ENCODE measurements at regions not wholly inside any gene's neighbourhood (a gene's known extent, or its start where the extent isn't known, plus 50 kb on each side); places are given as distances from the start of the nearest gene placed in this dataset.
"Not testable (repeated sequence)": the region's sequence is repeated elsewhere in the genome, so short reads cannot be mapped to it uniquely, and the experiment has no call there.

GRCh38 chr1:70490153-70490552 lies 79.1 kb downstream of the CTH start:
- no peak for DNase-seq

- DNase-seq, result no peak
Observed at GRCh38 chr1:70495370-70495769, 84.3 kb downstream of the CTH start.

DNA sequence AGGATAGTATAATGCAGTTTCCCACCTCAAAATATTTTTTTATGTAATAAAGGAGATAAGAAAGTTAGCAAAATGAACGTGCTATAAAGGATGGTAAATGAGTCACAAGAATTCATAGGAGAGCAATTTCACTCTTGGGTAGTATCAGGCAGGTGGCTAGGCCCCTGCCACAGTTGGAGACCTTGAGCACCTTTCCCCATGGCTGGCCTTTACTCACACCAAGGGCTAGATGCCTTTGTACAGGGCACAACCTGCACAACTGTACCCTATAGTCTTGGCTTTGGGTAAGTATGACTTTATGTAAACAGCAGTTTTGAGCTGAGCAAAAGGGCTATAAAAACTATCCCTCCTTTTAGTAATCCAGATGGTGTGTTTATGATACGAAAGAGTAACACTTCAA lies 85.1 kb downstream of the CTH start:
- no peak for DNase-seq

GRCh38 chr1:70497152-70497551 lies 86.1 kb downstream of the CTH start:
- DNase-seq, result no peak

DNA sequence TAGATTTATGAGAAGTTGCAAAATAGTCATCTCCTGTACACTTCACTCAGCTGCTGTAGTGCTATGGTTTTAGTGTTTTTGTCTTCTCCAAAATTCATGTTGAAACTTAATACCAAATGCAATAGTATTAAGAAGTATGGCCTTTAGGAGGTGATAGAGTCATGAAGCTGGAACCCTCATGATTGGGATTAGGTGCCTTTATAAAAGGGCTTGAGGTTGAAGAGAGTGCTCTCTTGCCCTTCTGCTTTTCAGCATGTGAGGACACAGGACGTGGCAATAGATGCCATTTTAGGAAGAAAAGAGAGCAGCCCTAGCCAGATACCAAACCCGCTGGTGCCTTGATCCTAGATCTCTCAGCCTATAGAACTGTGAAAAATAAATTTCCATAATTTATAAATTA lies 87.6 kb downstream of the CTH start:
- DNase-seq, result no peak

DNA sequence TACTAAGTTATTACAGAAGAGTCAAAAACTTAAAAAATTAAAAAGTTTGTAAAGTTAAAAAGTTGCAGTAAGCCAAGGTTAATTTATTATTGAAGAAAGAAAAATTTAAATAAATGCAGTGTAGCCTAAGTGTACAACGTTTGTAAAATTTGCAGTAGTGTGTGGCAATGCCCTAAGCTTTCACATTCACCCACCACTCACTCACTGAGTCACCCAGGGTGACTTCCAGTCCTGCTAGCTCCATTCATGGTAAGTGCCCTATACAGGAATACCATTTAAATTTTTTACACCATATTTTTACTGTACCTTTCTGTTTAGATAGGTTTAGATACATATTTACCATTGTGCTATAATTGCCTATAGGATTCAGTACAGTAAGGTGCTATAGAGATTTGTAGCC lies 88.6 kb downstream of the CTH start:
- DNase-seq, result no peak

DNA sequence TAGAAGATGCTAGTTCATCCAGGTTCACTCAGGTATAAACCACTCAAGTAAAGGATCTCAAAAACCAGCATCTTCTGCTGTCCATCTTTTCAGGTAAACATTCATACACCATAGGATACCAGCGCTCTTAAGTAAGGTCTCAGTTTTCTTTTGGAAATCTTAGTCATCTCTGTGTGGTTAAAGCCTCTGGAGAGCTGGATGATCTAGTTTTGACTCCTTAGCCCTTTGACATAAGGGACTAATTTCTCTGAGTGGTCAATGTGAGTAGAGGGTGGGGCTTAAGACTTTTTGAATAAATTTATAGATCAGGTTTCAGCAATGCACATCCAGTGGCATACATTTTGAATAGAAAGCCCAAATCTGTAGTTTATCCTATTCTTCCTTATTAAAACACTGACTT lies 92.3 kb downstream of the CTH start:
- DNase-seq, result no peak

- DNase-seq, result no peak
Observed at GRCh38 chr1:70504176-70504820, 93.2 kb downstream of the CTH start.

DNA sequence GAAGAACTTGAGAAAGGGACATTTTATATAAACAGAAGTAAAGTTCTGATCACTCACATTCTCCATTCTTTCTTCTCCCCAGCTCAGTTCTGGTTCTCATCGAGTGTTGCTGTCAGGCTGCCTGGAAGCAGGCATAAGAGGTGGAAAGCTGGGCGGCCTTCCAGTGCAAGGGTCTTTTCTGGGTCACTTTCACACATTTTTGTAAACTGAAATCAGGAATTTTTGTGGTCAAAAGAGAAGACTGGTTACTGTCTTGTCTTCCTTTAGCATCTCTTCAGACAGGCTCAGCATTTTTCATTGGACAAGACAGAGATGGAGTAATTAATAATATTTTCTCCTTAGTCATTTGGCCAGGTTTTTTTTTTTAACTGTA lies 93.7 kb downstream of the CTH start:
- no peak for DNase-seq

DNA sequence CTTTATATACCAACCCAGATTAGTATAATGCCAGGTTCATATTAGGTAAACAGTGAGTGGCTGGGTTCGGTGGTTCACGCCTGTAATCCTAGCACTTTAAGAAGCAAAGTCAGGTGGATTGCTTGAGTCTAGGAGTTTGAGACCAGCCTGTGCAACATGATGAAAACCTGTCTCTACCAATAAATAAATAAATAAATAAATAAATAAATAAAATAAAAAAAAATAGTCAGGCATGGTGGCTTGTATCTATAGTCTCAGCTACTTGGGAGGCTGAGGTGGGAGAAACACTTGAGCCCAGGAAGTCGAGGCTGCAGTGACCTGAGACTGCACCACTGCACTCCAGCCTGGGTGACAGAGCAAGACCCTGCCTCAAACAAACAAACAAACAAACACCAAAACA lies 96.9 kb downstream of the CTH start:
- DNase-seq, result not testable (repeated sequence)

DNA sequence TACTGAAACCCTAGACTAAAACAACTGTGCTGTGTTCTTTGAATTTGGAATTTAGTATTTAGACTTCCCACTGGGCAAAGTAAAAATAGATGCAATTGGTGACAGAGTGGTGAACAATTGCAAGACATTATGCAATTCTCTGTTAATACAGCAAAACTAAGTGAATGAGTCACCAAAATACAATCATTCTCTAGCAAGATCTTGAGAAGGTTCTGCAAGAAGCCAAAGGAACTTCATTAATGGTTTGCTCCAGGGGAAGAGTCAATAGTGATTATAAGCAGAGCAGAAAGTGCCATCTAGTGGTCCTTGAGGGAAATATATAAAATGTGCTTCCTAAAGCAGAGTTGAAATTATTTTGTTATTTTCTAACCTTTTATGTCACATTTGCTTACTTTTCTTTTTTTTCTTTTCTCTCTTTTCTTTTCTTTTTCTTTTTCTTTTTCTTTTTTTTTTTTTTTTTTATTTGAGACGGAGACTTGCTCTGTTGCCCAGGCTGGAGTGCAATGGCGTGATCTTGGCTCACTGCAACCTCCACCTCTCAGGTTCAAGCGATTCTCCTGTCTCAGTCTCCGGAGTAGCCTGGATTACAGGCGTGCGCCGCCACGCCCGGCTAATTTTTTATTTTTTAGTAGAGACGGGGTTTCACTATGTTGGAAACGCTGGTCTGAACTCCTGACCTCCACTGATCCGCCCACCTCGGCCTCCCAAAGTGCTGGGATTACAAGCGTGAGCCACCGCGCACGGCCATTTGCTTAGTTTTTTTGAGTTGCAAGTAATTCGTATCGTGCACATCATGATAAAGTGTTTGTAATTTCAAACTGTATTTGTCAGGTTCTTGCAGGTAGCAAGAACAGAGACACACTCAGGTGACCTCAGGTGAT lies 99.2 kb downstream of the CTH start:
- peak in 1 of 2 donors; percentile 52 for DNase-seq

- peak in 1 of 2 donors; percentile 2 for DNase-seq
Observed at GRCh38 chr1:70517444-70517843, 106.4 kb downstream of the CTH start.

- DNase-seq, result no peak
Observed at GRCh38 chr1:70518106-70518505, 107.0 kb downstream of the CTH start.

DNA sequence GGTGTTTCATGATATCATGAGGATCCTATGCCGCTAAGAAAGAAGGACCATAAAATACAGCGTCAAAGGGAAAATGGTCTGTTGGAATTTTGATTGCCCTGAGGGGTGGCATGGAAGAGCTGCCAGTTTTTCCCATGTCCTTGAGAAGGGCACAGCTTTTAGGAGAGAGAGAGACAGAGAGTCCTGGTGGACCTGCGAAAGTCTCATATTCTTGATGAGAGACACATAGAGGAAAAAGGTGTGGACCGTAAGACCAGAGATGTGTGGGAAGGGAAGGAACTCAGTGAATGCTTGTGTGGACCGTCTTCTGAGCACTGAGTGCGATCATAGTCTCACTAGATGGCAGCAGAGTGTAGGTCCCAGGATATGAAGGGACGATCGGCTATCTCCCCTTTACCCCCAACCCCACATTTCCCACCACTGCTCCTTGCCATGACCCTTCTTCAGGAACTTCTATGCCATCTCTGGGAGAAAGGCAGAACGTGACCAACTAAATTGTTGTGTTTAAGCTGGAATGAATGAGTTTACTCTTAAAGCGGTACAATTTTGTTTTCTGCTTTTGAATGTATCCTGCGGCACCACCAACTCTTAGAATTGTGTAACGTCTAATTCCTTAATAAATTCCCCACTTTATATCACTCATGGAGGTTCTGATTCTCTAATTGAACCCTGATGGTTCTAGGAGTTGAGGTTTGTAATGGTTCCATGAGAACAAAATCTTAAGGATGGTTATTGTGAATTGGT lies 117.7 kb downstream of the CTH start:
- DNase-seq, result no peak

DNA sequence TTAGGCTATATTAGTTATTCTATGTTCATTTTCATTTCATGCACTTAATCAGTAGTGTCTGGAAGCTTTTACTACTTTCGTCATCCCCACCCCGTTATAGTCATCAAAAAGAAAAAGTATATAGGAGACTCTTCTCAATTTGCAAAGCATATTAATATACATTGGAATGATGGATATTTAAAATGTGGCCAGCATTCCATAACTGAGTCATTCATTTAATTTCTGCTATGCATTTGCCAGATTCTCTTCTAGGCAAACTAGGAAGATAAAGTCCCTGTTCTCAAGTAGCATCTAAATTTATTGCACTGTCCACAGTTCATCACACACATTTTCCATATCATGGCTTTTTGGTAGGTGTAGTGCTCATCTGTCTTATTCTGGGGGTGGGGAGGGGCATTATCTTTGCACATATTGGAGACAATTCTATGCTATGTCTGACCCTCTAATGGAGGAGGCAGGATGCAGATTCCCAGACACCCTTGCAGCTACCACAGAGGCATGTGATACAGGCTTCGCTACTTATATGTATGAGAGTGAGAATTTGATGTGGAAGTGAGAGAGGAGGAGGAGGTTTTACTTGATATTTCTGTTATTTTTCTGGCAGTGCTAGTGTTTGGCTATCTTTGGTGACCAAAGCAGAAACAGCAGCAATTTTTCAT lies 125.8 kb downstream of the CTH start:
- DNase-seq, result no peak

GRCh38 chr1:70537788-70538187 lies 126.7 kb downstream of the CTH start:
- DNase-seq, result no peak

GRCh38 chr1:70542030-70542429 lies 131.0 kb downstream of the CTH start:
- DNase-seq, result no peak

DNA sequence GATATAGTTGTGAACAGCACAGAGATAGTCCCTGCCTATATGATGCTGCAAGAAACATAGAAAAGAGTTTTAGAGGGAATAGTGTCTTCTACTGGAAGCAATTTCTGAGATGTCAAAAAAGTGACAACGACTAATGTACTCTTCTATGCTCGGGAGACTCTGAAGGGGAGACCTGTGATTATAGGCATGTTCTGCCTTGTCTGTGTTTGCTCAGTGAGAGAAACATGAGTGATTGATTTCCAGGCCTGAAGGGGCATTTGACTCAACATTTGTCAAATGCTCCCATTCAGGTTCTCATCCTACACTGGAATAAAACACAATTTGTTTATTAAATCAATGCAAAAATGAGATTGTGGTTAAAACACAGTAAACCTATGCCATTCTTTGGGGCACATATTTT lies 131.8 kb downstream of the CTH start:
- no peak for DNase-seq

GRCh38 chr1:70546726-70547125 lies 135.7 kb downstream of the CTH start:
- DNase-seq, result no peak

DNA sequence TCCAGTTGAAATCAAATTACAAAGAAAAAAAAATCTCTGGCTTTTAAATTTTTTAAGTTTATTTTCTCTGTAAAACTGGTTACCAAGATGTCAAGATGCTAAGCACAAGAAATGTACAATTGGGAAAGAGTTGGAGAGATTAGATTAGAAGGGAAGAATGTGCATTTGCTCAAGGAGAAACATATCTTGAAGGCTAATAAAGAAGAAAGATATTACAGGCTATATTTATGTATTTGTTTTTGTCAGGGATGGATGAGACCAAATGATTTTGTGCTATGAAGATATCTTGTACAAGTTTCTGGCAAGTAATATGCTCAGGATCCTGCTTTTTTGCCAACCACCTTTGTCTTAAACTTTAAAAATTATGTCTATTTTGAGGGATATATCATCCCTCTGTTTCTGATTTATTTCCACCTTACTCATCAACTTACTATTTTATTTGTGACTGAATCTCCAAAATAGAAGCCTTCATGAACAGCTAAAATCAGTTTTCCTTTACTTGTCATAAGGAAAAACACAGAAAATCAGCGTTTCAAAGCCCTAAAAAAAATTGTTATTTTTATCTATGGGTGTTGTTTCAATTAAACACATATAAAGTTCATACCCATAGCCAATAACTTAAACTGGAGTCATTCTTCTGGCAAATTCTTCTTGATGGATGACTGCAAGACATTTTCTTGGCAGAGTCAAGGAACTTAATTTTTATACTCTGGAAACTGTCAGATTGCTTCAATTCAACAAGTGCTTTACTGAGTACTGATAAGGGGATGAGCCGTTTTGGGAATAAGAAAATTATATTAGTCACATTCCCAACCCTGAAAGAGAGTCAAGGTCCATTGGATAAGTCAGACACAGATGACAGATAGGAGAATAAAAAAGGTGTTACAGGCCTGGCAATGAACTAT lies 141.8 kb downstream of the CTH start:
- DNase-seq, result no peak

GRCh38 chr1:70553567-70553956 lies 142.5 kb downstream of the CTH start:
- DNase-seq, result no peak

DNA sequence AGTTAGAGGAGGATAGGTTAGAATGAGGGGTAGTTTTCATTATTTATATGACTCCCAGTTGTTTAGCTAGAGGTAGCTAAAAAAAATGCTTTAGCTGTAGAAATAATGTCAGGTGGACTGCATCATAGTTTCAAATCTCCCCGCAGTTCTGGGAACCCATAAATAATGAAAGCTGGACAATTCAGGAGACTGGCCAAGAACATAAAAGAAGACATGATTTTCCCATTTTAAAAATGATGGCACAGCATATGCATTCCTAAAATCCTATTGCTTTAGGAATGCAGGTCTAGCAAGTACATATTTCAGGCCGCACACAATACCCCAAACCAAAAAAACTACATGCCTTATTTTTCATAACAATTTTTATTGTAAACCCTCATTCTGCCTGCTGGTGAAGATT lies 143.3 kb downstream of the CTH start:
- no peak for DNase-seq
